GM18519 (cell line): ENCODE measurements at regions not wholly inside any gene's neighbourhood (a gene's known extent, or its start where the extent isn't known, plus 50 kb on each side); places are given as distances from the start of the nearest gene placed in this dataset.
"Not testable (repeated sequence)": the region's sequence is repeated elsewhere in the genome, so short reads cannot be mapped to it uniquely, and the experiment has no call there.

Source experiments
- ATAC-seq: cut with Tn5 transposase; IDR thresholded peaks from one replicate; pipeline ENCODE4 v1.9.1; 2021; ENCODE audit warnings: mild to moderate bottlenecking, moderate library complexity; ENCODE audit not compliant: unreplicated experiment, low FRiP score

GRCh38 chr15:96146726-96147125 is 183.8 kb upstream of the NR2F2 start:
- no peak for ATAC-seq

- ATAC-seq = no peak
These were observed 183.2 kb upstream of the NR2F2 start for GRCh38 chr15:96147267-96147666.

DNA sequence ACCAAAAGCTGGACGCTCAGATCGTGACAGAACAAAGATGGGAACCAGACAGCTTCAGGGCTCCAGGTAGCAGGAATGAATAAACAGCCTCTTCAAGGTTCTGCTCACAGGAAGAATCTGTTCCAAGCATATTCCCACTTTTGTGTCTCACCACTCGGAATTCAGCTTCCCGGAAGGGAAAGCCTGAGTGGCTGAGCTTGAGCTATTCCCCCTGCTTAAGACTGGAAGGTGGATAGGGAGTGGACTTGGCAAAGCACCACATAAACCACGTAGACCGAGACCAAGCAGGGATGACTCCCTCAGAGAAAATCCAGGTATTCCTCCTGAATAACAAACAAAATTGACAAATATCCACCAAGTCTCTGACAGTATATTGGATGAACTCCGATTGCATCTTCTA is 180.2 kb upstream of the NR2F2 start:
- no peak for ATAC-seq

DNA sequence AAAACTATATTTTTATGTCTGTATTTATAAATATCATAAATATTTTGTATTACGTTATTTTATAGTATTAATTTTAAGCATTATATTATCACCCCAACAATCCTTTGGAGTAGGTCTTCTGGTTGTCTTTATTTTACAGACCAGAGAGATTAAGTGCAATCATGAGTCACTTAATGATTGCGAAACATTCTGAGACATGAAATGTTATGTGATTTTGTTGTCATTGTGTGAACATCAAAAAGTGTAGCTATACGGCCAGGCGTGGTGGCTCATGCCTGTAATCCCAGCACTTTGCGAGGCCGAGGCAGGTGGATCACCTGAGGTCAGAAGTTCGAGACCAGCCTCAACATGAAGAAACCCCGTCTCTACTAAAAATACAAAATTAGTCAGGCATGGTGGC is 178.8 kb upstream of the NR2F2 start:
- ATAC-seq = not testable (repeated sequence)

DNA sequence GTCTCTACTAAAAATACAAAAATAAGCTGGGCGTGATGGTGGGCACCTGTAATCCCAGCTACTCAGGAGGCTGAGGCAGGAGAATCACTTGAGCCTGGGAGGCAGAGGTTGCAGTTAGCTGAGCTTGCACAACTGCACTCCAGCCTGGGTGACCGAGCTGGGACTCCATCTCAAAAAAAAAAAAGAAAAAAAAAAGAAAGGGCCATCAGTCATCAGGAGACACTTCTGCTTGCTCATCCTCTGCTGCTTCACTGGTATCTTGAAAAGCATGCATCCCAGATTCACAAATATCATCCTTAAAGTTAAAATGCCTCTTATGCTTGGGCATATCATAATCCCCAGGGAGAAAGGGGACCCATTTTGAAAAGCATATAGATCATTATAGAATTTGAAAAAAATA is 176.6 kb upstream of the NR2F2 start:
- no peak for ATAC-seq

DNA sequence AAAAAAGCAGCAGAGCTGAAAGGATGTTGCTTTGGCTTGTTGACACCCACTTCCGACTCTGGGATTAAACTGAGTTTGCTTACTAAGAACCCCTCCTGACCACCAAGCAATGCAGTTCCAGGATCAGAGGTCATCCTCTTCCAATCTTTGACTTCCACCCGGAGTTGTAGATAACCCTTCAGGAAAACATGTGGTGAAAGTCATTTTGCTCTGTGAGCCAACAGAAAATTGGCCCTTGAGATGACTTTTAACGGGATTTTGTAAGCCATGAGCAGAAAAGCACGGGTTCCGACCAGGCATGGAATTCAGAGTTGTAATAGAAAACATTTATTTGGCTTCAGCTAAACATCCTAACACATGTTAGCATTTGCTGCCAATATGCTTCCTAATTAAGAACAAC is 171.6 kb upstream of the NR2F2 start:
- ATAC-seq = no peak

DNA sequence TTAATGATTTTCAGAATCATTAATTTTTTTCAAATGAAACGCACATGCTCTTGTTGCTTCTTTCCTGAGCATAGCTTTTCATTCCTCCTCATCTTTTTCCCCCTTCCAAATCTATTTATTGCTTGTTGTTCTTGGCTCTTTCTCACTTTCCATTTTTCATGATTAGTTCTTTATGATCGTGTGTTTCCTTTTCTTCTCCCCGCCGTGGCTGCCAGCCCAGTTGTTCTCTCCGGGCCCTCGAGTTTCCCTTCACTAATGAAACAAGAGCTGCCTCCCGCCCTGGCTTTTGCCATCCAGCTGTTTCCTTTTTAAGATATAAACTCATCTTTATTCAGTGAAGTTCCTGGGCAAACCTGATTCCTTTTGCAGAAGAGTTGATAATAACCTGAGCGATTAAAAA is 170.2 kb upstream of the NR2F2 start:
- ATAC-seq = no peak

- ATAC-seq = no peak
These were observed 169.7 kb upstream of the NR2F2 start for GRCh38 chr15:96160800-96161199.

DNA sequence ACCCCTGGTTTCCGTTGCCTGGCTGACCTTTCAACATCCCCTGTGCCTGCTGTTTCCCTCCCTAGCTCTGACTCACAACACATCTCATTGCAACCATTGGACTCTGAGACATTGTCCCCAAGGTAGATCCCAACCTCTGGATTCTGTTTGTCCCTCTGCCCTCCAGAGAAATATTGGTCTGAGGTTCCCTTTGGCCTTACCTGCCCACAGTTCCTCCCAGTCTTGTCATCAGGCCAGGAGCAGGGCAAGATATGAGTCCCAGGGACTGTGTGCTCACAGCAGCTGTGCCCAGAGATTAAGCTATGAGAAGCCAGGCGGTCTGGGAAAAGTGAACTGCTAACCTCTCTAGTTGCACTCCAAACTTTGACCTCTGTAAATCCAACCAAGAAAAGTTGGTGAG is 168.2 kb upstream of the NR2F2 start:
- ATAC-seq = no peak

GRCh38 chr15:96165081-96165480 is 165.4 kb upstream of the NR2F2 start:
- ATAC-seq = no peak

- ATAC-seq = no peak
These were observed 164.7 kb upstream of the NR2F2 start for GRCh38 chr15:96165775-96166174.

DNA sequence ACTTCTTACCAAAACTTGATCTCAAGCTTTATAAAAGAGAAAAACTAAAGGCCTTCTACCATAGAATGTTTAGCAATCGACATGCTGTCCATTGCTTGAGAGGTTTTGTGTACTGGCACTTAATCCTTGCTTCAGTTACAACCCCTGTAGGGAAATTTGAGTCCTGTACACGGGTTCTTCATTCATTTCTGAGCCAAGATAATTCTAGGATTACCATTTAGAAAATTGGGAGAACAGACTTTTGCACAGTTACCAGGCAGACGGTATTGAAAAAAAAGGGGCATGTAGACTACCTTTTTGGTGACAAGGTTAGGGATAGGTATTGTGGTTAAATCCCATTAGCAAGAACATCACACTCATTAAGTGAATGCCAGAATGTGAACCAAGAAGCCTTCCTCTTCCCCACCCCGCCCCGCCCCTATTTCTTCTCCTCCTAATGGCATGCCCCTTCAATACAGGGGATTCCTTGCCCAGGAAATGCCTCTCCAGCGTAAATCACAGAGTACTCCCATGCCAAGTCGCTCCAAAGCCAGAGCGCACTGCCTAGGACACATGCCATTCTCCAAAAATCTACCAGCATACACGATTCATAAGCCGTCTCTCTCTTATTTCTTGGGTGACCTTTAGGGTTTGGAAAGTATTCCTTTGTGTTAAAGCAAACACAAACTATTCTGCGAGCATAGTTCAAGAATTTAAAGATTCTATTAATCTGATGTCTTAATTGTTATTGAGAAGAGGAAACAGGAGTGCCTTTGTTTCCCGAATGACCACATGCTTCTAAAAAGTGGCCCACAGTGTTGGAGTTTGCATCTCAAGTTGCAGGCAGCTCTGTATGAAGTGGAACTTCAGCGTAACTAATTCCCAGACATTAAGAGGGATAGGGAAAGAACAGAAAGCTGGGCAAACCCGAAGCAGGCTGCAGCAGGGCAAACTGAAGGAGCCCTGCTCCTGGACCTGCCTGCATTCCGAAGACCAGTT is 164.0 kb upstream of the NR2F2 start:
- ATAC-seq = no peak

DNA sequence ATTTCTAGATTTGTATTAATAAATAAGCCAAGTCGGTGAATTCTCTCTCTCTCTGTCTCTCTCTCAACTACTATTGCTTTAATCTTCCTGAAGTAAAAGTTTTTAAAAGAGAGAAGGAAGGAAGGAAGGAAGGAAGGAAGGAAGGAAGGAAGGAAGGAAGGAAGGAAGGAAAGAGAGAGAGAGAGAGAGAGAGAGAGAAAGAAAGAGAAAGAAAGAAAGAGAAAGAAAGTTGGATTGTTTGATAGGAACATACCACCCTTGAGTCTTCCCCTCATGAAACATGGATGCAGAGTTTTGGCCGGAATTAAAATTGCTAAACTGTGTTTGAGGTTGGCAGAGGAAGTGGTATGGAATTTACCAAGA is 159.9 kb upstream of the NR2F2 start:
- ATAC-seq = not testable (repeated sequence)

- no peak for ATAC-seq
These were observed 159.3 kb upstream of the NR2F2 start for GRCh38 chr15:96170979-96171739.

DNA sequence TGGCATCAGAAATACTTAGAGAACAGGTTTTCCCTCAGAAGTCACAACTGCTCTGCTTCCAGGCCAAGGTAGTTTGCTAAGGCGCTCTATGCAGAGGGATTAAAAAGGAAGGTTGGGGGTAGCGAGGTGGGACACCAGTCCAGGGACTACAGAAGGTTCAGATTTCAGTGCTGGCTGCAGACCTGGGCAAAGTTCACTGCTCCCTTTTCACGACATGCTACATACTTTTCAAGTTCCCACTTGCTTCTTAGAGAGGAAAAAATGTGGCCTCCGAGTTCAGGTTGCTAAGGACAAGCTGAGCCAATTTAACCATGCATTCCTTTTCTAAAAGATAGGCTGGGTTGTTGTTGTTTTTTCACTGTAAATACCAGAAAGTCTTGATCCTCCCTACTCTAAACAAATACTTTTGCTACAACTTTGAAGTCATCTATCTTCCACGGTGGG is 158.6 kb upstream of the NR2F2 start:
- no peak for ATAC-seq

GRCh38 chr15:96172417-96172816 is 158.1 kb upstream of the NR2F2 start:
- no peak for ATAC-seq

- ATAC-seq = no peak
These were observed 153.7 kb upstream of the NR2F2 start for GRCh38 chr15:96176831-96177230.

- no peak for ATAC-seq
These were observed 153.2 kb upstream of the NR2F2 start for GRCh38 chr15:96177279-96177678.

DNA sequence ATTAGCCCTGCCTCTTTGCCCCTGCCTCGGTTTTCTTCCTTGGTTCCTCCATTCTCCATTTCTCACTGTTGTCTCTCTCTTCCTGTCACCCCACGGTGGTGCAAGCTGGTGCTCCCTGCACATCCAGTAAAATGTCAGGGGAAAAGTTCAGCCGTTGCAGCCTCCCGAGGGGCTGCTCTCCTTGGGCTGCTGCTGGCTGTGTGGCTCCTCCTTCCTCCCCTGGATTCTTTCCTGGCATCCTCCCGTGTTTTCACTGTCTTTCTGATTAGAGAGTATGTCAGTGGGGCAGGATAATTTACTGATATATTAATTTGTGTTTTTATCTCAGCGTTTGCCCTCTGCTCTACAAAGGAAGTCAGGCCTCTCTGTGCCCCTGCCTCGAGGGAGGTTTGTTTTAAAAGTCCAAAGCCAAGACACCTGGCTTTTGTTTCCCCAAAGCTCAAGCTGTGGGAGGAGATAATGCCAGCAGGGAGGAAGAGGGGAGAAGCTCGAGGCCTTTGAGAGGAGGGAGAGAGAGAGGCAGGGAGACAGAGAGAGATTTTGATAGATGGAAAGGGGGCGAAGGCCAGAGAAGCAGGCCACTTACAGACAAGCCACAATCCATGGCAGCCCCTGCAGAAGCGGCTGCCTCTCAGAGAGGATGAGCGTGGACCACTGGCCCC is 150.3 kb upstream of the NR2F2 start:
- ATAC-seq = no peak

DNA sequence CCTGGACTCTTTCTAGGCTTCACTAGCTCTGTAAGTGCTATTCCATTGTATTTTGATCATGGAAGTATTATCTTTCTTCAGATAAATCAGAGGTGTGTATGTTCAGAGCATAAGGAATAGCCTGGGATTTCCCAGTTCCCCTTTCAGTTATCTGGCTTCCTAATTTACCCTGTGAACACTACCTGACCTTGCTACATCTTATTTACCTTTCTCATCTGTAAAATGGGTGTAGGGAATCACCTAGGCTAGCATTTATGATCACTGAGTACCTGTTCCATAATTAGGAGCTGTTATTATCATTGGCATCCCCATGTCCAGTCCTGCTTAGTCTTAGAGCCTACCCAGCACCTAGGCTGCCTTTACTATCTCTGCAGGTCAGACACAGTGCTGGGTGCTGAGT is 149.3 kb upstream of the NR2F2 start:
- ATAC-seq = no peak

DNA sequence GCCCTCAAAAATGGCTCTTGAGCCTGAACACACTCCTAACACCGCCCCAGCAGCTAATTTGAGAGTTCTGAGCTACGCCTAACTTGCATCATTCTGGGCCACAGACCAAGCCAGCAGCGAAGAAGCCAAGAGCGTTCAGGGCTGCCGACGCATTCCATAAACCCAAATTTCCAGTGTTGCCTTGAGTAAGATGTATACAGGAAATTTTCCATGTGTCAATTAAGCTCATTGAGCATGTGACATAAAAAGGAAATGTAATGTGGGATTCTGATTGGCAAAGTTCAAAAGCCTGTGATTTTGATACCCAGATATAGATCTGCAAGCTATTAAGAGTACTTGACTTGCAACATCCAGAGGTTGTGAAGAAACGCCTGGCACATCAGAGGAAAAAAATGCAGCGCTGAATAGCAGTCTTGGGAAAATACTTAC is 148.6 kb upstream of the NR2F2 start:
- ATAC-seq = no peak
